Breast epithelium (tissue), 3 donors: ENCODE measurements at regions not wholly inside any gene's neighbourhood (a gene's known extent, or its start where the extent isn't known, plus 50 kb on each side); places are given as distances from the start of the nearest gene placed in this dataset.

ENCODE experiments used
- CTCF ChIP-seq, 3 donors: fragments of 450-650 bp; IDR thresholded peaks; one replicate each; pipeline ENCODE4 v1.5.1; 2016 to 2017; ENCODE audit warnings: antibody characterized with exemption in 3 of 3, mild to moderate bottlenecking in 3 of 3, moderate library complexity in 3 of 3
- POLR2A ChIP-seq: fragments of 450-650 bp; IDR thresholded peaks from one replicate; pipeline ENCODE4 v1.6.1; 2016; ENCODE audit warnings: antibody characterized with exemption, mild to moderate bottlenecking, moderate library complexity

- TF ChIP-seq CTCF (IDR thresholded peaks at IDR 0.05) (no peak), POLR2A (no peak)
These were observed 69.4 kb upstream of the GCSH start for GRCh38 chr16:81165411-81166097.
